MCF 10A (cell line): ENCODE measurements at regions not wholly inside any gene's neighbourhood (a gene's known extent, or its start where the extent isn't known, plus 50 kb on each side); places are given as distances from the start of the nearest gene placed in this dataset.

ENCODE experiments used
- BruUV-seq: library from RNA; stranded (reverse); fragments of 400-500 nt; replicated peaks from 2 replicates; lab custom pipeline; 2021; lab: Mats Ljungman, UMichigan
- CTCF ChIA-PET: fragments of 300-600 bp; sonication (Branson Sonifier 250); formaldehyde crosslinking; extraction: SDS; loops from one replicate; lab custom pipeline; 2021; ENCODE audit warnings: antibody characterized with exemption, inconsistent platforms; lab: Yijun Ruan, JAX
- POLR2A ChIA-PET: fragments of 300-600, 350-650 bp; sonication (Branson Sonifier 250); formaldehyde crosslinking; extraction: SDS; loops from one replicate; lab custom pipeline; 2020; ENCODE audit warnings: antibody characterized with exemption, inconsistent platforms; lab: Yijun Ruan, JAX
- DNase-seq: peaks from one replicate; pipeline ENCODE4 v3.0.0-alpha.2; 2018; ENCODE audit not compliant: unreplicated experiment
- H3K27ac Mint-ChIP-seq: one replicate; pipeline ENCODE4 v1.8.0; 2022; ENCODE audit warnings: mild to moderate bottlenecking, low read depth, mixed read lengths; ENCODE audit not compliant: unreplicated experiment
- H3K27me3 Mint-ChIP-seq: one replicate; pipeline ENCODE4 v1.8.0; 2022; ENCODE audit warnings: mixed read lengths; ENCODE audit not compliant: insufficient read depth, unreplicated experiment
- H3K36me3 Mint-ChIP-seq: one replicate; pipeline ENCODE4 v1.8.0; 2022; ENCODE audit warnings: mild to moderate bottlenecking, moderate library complexity, mixed read lengths; ENCODE audit not compliant: insufficient read depth, unreplicated experiment
- H3K4me1 Mint-ChIP-seq: one replicate; pipeline ENCODE4 v1.8.0; 2022; ENCODE audit warnings: mixed read lengths; ENCODE audit not compliant: insufficient read depth, unreplicated experiment
- H3K4me3 Mint-ChIP-seq: one replicate; pipeline ENCODE4 v1.8.0; 2022; ENCODE audit warnings: mild to moderate bottlenecking, moderate library complexity, mixed read lengths; ENCODE audit not compliant: unreplicated experiment
- H3K9me3 Mint-ChIP-seq: one replicate; pipeline ENCODE4 v1.8.0; 2022; ENCODE audit warnings: mixed read lengths; ENCODE audit not compliant: unreplicated experiment
- intact Hi-C: fragments of 100-400 bp; cut with micrococcal nuclease; formaldehyde crosslinking; loops from 2 replicates; pipeline ENCODE4 v1.14.1; 2022
- TF ChIP-seq, protein P1 (sequence below): fragments of 200-600 bp; IDR thresholded peaks from one replicate; pipeline ENCODE4 v1.8.0; 2022; ENCODE audit warnings: antibody characterized with exemption, mild to moderate bottlenecking; ENCODE audit not compliant: unreplicated experiment

DNA sequence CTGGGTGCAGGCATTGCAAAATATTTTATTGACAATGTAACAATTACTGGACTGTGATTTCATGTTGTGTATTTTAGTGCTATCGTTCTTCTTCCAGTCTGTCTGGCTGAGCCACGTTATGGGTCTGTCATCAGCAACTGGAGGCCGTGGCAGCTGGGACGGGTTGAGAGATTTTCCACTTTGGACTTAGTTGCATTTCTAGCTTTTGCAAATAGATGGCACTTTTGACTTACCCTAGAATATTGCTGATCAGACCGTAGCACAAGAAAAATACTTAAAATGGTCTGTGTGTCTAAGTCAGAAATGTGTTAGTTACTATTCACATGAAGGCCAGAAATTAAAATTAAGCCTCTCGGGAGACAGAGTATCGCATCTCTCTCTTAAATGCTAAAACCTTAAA, 211.1 kb downstream of the TEX29 start:
- H3K9me3 Mint-ChIP-seq: no peaks in the 10 kb centered on the region
- DNase-seq: peak; percentile 1
- H3K27ac Mint-ChIP-seq: no peak overlapping the region
- no TSS peak for BruUV-seq
- H3K4me1 Mint-ChIP-seq: no peaks in the 10 kb centered on the region
- ChIA-PET CTCF (interaction anchor here (0.7 to 5.2 kb wide), 6 partner anchors 10 to 912 kb away, joined by 3 to 24 read pairs (median 3); no protein-coding TSS in a partner anchor), POLR2A (interaction anchor here (1.3 kb wide), 1 partner anchor 19 kb away, joined by 3 read pairs; no protein-coding TSS in a partner anchor)
- no peak overlapping the region for H3K4me3 Mint-ChIP-seq
- TF ChIP-seq, protein P1, sequence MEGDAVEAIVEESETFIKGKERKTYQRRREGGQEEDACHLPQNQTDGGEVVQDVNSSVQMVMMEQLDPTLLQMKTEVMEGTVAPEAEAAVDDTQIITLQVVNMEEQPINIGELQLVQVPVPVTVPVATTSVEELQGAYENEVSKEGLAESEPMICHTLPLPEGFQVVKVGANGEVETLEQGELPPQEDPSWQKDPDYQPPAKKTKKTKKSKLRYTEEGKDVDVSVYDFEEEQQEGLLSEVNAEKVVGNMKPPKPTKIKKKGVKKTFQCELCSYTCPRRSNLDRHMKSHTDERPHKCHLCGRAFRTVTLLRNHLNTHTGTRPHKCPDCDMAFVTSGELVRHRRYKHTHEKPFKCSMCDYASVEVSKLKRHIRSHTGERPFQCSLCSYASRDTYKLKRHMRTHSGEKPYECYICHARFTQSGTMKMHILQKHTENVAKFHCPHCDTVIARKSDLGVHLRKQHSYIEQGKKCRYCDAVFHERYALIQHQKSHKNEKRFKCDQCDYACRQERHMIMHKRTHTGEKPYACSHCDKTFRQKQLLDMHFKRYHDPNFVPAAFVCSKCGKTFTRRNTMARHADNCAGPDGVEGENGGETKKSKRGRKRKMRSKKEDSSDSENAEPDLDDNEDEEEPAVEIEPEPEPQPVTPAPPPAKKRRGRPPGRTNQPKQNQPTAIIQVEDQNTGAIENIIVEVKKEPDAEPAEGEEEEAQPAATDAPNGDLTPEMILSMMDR: no peak
- H3K36me3 Mint-ChIP-seq: no peaks in the 10 kb centered on the region
- H3K27me3 Mint-ChIP-seq: no peaks in the 10 kb centered on the region
- intact Hi-C loops: no loop called here

DNA sequence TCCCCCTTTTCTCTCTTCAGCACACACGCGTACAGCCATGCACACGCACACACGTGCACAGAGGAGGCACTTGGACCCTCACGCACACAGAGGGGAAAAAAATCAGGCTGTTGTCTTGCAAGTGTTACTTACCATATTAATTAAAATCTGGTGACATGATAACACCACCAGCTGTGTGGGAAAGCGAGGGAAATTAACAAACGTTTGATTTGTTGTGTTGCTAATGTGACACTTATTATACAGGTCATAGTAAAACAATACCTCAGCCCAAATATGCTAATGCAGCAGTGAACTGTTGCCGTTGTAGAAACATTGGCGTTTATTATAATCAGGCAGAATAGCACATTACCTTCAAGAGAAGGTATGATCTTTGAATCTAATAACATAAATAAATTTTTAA, 211.7 kb downstream of the TEX29 start:
- no peak overlapping the region for H3K4me3 Mint-ChIP-seq
- intact Hi-C loops: no loop called here
- H3K9me3 Mint-ChIP-seq: no peaks in the 10 kb centered on the region
- POLR2A ChIA-PET: no interaction called here
- H3K27me3 Mint-ChIP-seq: no peaks in the 10 kb centered on the region
- H3K4me1 Mint-ChIP-seq: no peaks in the 10 kb centered on the region
- no peaks in the 10 kb centered on the region for H3K36me3 Mint-ChIP-seq
- TF ChIP-seq, protein P1: no peak
- no peak overlapping the region for H3K27ac Mint-ChIP-seq
- no peak for DNase-seq
- CTCF ChIA-PET: interaction anchor here (1.2 to 5.2 kb wide), 2 partner anchors 12 to 911 kb away, joined by 5 to 24 read pairs; no protein-coding TSS in a partner anchor
- BruUV-seq: no TSS peak

DNA sequence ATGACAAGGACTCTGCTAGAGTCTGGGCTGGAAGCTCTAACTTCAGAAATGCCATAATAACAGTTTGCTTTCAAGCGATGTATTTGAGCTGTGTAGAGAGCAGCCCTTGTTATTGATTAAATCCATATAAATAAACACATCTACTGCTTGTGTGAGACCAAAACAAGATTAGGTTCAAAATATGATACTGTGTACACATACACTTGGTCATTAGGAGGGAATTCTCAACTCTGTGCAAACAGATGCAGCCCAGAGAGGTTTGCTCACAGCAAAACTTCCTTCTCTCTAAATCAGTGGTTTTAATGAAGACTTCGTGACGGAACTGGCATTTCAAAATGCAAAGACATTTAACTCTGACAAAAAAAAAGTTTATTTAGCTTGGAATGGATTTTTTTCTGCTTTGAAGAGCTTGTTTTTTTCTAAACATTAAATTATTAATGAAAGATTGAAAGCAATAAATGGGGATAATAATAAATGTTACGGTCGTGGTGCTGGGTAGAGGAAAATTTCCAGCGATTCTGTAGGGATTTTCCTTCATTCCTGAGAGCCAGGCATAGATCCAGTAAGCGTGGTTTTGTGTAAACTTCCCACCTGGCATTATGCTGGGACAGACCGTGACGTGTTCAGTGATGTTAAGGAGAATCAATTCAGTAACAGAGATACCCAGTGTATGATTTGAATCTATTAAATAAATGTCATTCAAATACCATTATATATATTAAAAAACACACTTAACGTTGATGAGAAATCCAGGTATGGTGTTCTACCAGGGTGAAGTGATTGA, 213.7 kb downstream of the TEX29 start:
- no peak for DNase-seq
- intact Hi-C loops: no loop called here
- Mint-ChIP-seq H3K27ac (no peak overlapping the region), H3K9me3 (no peaks in the 10 kb centered on the region), H3K36me3 (no peaks in the 10 kb centered on the region), H3K4me1 (no peaks in the 10 kb centered on the region), H3K4me3 (no peak overlapping the region), H3K27me3 (no peaks in the 10 kb centered on the region)
- ChIA-PET POLR2A (interaction anchor here (1.3 kb wide), 1 partner anchor 17 kb away, joined by 3 read pairs; no protein-coding TSS in a partner anchor), CTCF (interaction anchor here (0.8 kb wide), 1 partner anchor 910 kb away, joined by 5 read pairs; no protein-coding TSS in a partner anchor)
- TF ChIP-seq, protein P1: no peak
- BruUV-seq: no TSS peak

DNA sequence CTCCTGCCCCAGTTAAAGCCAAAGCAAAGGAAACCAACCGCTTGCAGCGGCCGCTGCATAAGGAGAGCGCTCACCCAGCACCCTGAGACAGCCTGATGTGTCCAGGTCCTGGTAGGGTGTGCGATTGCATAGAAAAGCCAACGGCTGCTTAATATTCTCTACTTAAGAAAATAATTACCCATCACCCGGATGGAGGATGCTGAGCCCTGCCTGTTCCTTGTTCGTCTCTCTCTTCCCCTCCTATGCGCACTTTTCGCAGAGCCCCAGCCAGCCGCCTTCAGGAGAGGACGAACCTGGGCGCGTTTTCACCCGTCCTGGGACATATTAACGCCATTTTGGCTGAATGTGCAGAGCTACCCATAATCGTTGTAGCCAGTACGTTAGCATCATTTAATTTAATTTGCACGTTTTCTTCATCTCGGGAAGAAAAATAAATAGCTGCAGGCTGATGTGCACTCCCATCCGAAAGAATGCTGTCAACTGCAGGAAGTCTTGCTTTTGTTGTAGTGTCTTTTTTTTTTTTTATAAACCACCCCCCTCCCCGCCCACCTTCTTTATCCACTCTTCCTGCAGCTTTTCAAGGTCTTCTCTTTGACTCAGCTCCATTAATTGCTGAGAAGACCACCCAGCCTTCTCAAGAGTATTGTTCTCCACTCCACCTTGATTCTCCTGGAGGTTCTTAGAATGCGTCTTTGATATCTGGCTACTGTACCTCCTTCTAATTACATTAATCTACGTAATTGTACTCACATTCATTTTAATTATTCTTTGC, 214.5 kb downstream of the TEX29 start:
- POLR2A ChIA-PET: interaction anchor here (0.7 kb wide), 1 partner anchor 129 kb away, joined by 3 read pairs; no protein-coding TSS in a partner anchor
- Mint-ChIP-seq H3K27ac (no peak overlapping the region), H3K9me3 (no peaks in the 10 kb centered on the region), H3K36me3 (no peaks in the 10 kb centered on the region), H3K4me3 (no peak overlapping the region), H3K27me3 (no peaks in the 10 kb centered on the region), H3K4me1 (no peaks in the 10 kb centered on the region)
- TF ChIP-seq, protein P1: no peak
- CTCF ChIA-PET: interaction anchor here (0.7 to 1.4 kb wide), 3 partner anchors 668 to 942 kb away, joined by 3 to 8 read pairs (median 3); no protein-coding TSS in a partner anchor
- intact Hi-C loops: no loop called here
- BruUV-seq: no TSS peak
- no peak for DNase-seq
